K562 (cell line): ENCODE measurements at regions not wholly inside any gene's neighbourhood (a gene's known extent, or its start where the extent isn't known, plus 50 kb on each side); places are given as distances from the start of the nearest gene placed in this dataset.

Source experiments
- ARID3B ChIP-seq: fragments of 250-450 bp; sonication (Bioruptor Pico); IDR thresholded peaks from 2 replicates; pipeline ENCODE4 v1.4.0; 2020; ENCODE audit warnings: borderline replicate concordance
- CBFB ChIP-seq: sonication (generic); formaldehyde crosslinking; IDR thresholded peaks from 2 replicates; pipeline ENCODE4 v1.4.0; 2020; ENCODE audit warnings: mild to moderate bottlenecking, missing genetic modification reagents
- CSDE1 ChIP-seq, 2 experiments: fragments of 450-650 bp; IDR thresholded peaks; 2 replicates each; pipeline ENCODE4 v1.6.1; 2016; ENCODE audit warnings: mild to moderate bottlenecking in 1 of 2
- CTBP1 ChIP-seq: fragments of 450-650 bp; IDR thresholded peaks from 2 replicates; pipeline ENCODE4 v1.6.1; 2016; ENCODE audit warnings: borderline replicate concordance
- E2F8 ChIP-seq: fragments of 450-650 bp; IDR thresholded peaks from 2 replicates; pipeline ENCODE4 v1.7.1; 2018; ENCODE audit warnings: mild to moderate bottlenecking, low read depth; ENCODE audit not compliant: partially characterized antibody
- ETS1 ChIP-seq: conservative IDR thresholded peaks from 2 replicates; pipeline ENCODE4 v1.6.1; 2011; ENCODE audit warnings: low read depth, mild to moderate bottlenecking, low read length; ENCODE audit not compliant: control insufficient read depth
- FOXO4 ChIP-seq: fragments of 450-650 bp; formaldehyde crosslinking; IDR thresholded peaks from 2 replicates; pipeline ENCODE4 v1.4.0; 2020; ENCODE audit warnings: mild to moderate bottlenecking, moderate library complexity
- HNRNPLL ChIP-seq: fragments of 200-400 bp; formaldehyde crosslinking; IDR thresholded peaks from 2 replicates; pipeline ENCODE4 v1.6.1; 2017; ENCODE audit warnings: low read length, low read depth, mild to moderate bottlenecking; ENCODE audit not compliant: poor library complexity, severe bottlenecking
- IFI16 ChIP-seq: fragments of 250-450 bp; sonication (Bioruptor Pico); IDR thresholded peaks from 2 replicates; pipeline ENCODE4 v2.1.2; 2022; ENCODE audit warnings: mild to moderate bottlenecking, inconsistent platforms
- NFATC3 ChIP-seq: fragments of 450-650 bp; IDR thresholded peaks from 2 replicates; pipeline ENCODE4 v1.6.1; 2017; ENCODE audit warnings: mild to moderate bottlenecking
- NR2C1 ChIP-seq, 2 experiments: fragments of 450-650 bp; IDR thresholded peaks; 2 replicates each; pipeline ENCODE4 v1.6.1; 2017; ENCODE audit warnings: mild to moderate bottlenecking in 2 of 2, antibody characterized with exemption in 1 of 2, inconsistent platforms in 1 of 2, missing compliant biosample characterization in 1 of 2, missing genetic modification characterization in 1 of 2
- POLR2B ChIP-seq: fragments of 450-650 bp; IDR thresholded peaks from 2 replicates; pipeline ENCODE4 v1.6.1; 2018; ENCODE audit warnings: low read depth; ENCODE audit not compliant: partially characterized antibody
- PTTG1 ChIP-seq: fragments of 450-650 bp; IDR thresholded peaks from 2 replicates; pipeline ENCODE4 v1.6.1; 2016; ENCODE audit warnings: low read depth, mild to moderate bottlenecking, missing genetic modification characterization, missing compliant biosample characterization
- SAFB ChIP-seq: fragments of 200-400 bp; formaldehyde crosslinking; IDR thresholded peaks from 2 replicates; pipeline ENCODE4 v1.6.1; 2017; ENCODE audit warnings: low read depth, low read length, borderline replicate concordance
- SMARCB1 ChIP-seq: IDR thresholded peaks from 2 replicates; pipeline ENCODE4 v1.6.1; 2011; ENCODE audit warnings: improper control_type of control experiment, low read depth; ENCODE audit not compliant: insufficient read length
- SPI1 ChIP-seq: IDR thresholded peaks from 2 replicates; pipeline ENCODE4 v1.6.1; 2011; ENCODE audit warnings: low read depth, low read length, control low read depth, borderline replicate concordance
- TCF7L2 ChIP-seq: fragments of 150-350 bp; IDR thresholded peaks from 2 replicates; pipeline ENCODE4 v1.6.1; 2016; ENCODE audit warnings: low read depth, mild to moderate bottlenecking, low read length, moderate library complexity
- TEAD1 ChIP-seq, 2 experiments: fragments of 450-650 bp in 1 of 2; sonication (generic) in 1 of 2; formaldehyde crosslinking; IDR thresholded peaks; 2 replicates each; pipeline versions ENCODE4 v1.4.0 to v1.8.0; 2020 to 2022; ENCODE audit warnings: mild to moderate bottlenecking in 2 of 2, missing genetic modification reagents in 1 of 2
- TFAM ChIP-seq: fragments of 250-450 bp; sonication (Bioruptor Pico); conservative IDR thresholded peaks from 2 replicates; pipeline ENCODE4 v1.5.0; 2021; ENCODE audit warnings: mild to moderate bottlenecking, moderate library complexity
- ZNF277 ChIP-seq: fragments of 250-450 bp; sonication (Bioruptor Pico); IDR thresholded peaks from 2 replicates; pipeline ENCODE4 v1.8.0; 2022; ENCODE audit warnings: inconsistent platforms, mild to moderate bottlenecking, moderate library complexity, borderline replicate concordance
- ZNF696 ChIP-seq: fragments of 250-450 bp; sonication (Bioruptor Pico); conservative IDR thresholded peaks from 2 replicates; pipeline ENCODE4 v1.4.0; 2020; ENCODE audit warnings: mild to moderate bottlenecking, moderate library complexity

- TF ChIP-seq NFATC3 (no peak), ZNF696 (no peak; the same call in 1 of the 2 replicates), CBFB (no peak), TEAD1 (CRISPR knock-in tag; IDR thresholded peaks at IDR 0.05) (peak in 1 of 2 experiments; percentile 98; a peak in 2 of 4 replicates), ARID3B (CRISPR knock-in tag) (peak; percentile 47; the same call in 1 of the 2 replicates), TCF7L2 (no peak), PTTG1 (tag) (peak; percentile 97), SPI1 (no peak), SMARCB1 (no peak), CSDE1 (IDR thresholded peaks at IDR 0.05) (no peak), POLR2B (no peak), IFI16 (CRISPR knock-in tag) (peak; percentile 90), NR2C1 (IDR thresholded peaks at IDR 0.05) (no peak), NR2C1 (tag; IDR thresholded peaks at IDR 0.05) (peak; percentile 91), HNRNPLL (no peak), SAFB (no peak), E2F8 (no peak), CTBP1 (no peak), ZNF277 (CRISPR knock-in tag) (no peak), FOXO4 (peak; percentile 95), ETS1 (no peak), TFAM (CRISPR knock-in tag) (no peak)
Measured at GRCh38 chr1:221962385-221962784, 220.5 kb upstream of the DUSP10 start (continued).
